HG02981 (cell line): ENCODE measurements at regions not wholly inside any gene's neighbourhood (a gene's known extent, or its start where the extent isn't known, plus 50 kb on each side); places are given as distances from the start of the nearest gene placed in this dataset.
"Not testable (repeated sequence)": the region's sequence is repeated elsewhere in the genome, so short reads cannot be mapped to it uniquely, and the experiment has no call there.

Experiments
- ATAC-seq: cut with Tn5 transposase; IDR thresholded peaks from one replicate; pipeline ENCODE4 v1.9.1; 2021; ENCODE audit warnings: mild to moderate bottlenecking, moderate library complexity; ENCODE audit not compliant: unreplicated experiment

DNA sequence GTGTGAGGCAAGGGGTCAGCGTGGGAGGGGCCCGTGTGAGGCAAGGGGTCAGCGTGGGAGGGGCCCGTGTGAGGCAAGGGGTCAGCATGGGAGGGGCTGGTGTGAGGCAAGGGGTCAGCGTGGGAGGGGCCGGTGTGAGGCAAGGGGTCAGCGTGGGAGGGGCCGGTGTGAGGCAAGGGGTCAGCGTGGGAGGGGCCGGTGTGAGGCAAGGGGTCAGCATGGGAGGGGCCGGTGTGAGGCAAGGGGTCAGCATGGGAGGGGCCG, 119.2 kb downstream of the SEPTIN14 start:
- ATAC-seq: not testable (repeated sequence)

GRCh38 chr7:55742651-55743453, 119.7 kb downstream of the SEPTIN14 start:
- ATAC-seq: not testable (repeated sequence)

- ATAC-seq: not testable (repeated sequence)
These were observed 120.6 kb downstream of the SEPTIN14 start for GRCh38 chr7:55741721-55742631.

DNA sequence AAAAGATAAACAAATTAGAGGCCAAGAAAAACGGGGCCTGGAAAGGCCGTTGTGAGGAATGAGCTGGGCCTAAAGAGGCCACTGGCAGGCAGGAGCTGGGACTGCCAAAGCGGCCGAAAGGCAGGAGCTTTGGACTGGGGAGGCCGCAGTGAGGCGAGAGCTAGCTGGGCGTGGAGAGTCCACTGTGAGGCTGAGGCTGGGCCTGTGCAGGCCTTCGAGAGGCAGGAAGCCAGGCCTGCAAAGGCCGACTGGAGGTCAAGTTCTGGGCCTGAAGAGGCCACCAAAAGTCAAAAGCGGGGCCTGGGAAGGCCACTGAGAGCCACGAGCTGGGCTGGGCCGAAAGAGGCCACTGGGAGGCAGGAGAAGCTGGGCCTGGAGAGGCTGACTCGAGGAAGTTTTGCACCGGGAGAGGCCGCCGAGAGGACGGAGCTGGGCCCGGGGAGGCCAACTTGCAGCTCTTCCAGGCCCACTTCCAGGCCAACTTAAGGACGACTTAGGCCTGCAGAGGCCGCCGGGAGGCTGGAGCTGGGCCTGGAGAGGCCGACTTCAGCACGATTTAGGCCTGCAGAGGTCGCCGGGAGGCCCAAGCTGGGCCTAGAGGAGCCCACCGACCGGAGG, 121.8 kb downstream of the SEPTIN14 start:
- not testable (repeated sequence) for ATAC-seq

DNA sequence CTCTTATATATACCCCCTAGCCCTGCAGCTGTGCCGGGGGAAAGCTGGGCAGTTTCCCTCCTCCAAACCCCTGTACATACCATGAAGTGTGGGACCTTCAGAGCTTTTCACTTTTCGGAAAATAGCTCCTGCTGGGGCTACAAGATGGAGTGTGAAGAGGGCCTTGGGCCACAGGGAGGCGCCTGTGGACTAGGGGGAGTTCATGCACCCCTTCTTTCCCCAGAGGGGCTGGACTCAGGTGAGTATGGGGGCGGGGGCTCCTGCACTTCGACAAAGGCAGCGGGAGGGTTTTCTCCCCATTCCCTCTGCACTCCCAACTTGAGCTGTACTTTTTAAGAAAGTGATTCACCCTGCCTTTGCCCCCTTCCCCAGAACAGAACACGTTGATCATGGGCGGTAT, 122.5 kb downstream of the SEPTIN14 start:
- ATAC-seq: not testable (repeated sequence)

DNA sequence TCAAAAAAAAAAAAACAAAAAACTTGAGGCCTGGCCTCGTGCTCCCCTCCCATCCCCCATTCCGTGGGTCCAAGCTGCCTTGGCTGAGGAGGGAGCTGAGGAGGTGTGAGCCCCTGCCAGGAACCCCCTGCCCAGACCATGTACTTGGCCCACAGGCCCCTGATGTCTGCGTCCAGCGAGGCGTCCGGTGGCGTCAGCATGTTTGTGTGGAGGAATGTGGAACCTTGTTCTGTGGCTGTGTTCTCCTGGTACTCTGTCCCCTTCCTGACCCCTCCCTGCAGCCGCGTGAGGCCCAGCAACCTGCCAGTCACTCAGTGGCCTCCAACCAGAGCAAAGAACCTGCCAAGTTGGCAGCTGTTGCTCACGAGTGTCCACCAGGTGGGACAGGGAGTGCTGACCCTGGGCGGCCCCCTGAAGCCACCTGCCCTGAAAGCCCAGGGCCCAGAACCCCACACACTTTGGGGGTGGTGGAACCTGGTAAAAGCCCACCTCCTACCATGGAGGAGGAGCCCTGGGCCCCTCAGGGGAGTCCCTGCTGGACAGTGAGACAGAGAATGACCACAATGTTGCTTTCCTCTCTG, 125.8 kb downstream of the SEPTIN14 start:
- not testable (repeated sequence) for ATAC-seq

DNA sequence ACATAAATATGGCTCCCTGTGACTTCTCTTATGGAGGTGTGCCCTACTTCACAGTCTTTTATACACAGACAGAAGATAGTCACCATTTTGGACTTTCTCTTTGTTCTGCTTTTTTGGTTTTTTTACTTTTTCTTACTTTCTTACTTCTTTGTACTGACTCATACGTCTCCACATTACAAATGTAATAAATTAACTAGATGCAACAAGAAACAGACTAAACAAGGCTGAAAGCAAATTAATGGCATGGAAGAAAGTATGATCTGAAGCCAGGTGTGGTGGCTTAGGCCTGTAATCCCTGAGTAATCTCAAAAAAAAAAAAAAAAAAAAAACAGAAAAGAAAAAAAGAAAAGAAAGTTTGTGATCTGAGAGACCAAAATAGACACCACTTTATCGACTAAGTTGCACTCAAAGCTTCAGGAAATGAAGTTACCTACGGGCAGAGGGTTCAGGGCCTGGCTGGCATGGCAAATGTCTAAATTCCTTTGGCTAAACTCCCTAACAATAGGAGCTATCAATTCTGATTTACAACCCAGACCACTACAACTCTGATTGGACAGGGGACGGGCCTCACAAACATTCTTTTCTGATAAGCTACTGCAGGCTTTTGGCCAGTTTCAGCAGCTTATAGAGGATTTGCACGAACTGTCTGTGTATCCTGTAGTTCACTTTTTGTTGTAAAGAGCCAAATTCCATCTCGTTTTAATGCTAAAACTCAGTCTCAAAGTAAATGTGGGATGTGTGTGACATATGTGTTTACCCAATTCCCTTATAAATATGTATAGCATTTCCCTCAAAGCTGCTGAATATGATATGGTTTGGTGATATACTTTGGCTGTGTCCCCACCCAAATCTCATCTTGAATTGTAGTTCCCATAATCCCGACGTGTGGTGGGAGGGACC, 129.1 kb downstream of the SEPTIN14 start:
- ATAC-seq: no peak

DNA sequence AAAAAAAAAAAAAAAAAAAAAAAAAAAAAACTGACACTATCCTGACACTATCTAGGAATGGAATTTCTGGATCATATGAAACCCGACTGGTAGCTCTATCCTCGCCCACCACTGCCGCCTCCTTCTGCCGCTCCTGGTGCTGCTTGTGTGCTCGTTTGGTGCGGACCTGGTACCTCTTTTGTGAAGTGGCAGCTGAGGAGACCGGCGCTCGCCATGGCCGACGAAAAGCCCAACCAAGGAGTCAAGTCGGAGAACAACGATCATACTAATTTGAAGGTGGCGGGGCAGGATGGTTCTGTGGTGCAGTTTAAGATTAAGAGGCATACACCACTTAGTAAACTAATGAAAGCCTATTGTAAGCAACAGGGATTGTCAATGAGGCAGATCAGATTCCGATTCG, 130.6 kb downstream of the SEPTIN14 start:
- no peak for ATAC-seq

DNA sequence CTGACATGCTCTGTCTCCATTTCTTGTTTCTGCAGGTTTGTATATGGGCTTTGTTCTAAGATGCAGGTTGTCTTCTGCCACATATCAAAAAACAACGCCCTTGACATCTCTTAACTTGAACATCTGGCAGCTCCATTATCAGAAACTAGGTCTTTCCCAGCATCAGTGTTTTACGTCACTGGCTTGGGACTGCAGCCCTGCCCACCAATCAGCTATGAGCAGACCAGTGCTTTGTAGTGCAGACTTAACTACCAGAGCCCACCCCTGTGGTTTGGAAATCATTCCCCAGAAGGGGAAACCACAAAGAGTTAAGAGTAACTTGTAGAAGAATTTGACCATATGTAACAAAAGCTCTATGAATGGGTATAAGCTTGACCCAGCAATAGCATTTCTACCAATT, 132.4 kb downstream of the SEPTIN14 start:
- ATAC-seq: no peak

GRCh38 chr7:55723621-55723941, 139.0 kb downstream of the SEPTIN14 start:
- no peak for ATAC-seq

DNA sequence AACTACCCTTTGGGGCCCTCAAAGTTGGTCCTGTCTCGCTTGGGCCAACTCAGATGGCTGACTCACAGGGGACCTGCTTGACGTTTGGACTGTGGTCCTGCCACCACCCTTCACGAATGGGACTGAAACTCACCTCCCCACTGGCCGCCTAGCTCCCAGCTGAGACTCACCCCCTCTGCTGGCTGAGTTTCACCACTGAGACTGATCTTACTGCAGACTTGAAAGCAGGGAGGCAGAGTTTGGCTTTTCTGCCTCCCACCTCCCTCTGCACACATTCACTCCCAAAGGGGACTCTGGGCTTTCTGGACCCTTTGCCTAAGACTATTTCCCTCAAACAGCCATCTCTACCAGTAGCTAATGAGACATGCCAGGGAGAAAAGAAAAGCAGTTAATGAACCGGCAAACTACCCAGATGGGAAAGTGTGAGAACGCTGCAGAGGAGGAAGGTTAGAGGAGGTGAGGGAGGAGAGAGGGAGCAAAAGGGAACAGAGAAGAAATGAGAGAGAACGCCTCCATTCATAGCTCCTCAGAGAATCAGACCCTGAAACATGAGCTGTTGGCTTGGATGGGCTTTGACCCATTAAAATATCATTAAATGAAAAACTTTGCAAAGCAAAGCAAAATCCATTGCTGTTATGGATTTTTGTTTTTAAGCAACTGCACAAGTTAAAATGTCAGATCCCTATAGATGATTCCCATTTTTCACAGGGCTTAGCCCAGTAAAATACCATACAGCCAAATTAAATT, 139.5 kb downstream of the SEPTIN14 start:
- peak; percentile 98 for ATAC-seq

DNA sequence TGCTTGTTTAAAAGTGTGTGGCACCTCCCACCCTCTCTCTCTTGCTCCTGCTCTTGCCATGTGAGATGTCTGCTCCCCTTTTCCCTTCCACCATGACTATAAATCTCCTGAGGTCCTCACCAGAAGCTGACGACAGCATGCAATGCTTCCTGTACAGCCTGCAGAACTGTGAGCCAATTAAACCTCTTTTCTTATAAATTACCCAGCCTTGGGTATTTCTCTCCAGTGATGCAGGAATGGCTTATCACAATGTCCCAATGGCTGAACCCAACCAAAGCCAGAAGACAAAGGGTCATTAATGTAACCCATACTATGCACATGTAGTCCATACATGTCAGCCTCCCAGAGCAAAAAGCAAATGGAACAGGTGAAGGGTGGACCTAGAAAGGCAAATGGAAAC, 141.5 kb downstream of the SEPTIN14 start:
- ATAC-seq: not testable (repeated sequence)

GRCh38 chr7:55715247-55715867, 143.1 kb upstream of the VOPP1 start:
- not testable (repeated sequence) for ATAC-seq

GRCh38 chr7:55714370-55714769, 142.1 kb upstream of the VOPP1 start:
- not testable (repeated sequence) for ATAC-seq

- not testable (repeated sequence) for ATAC-seq
These were observed 138.0 kb upstream of the VOPP1 start for GRCh38 chr7:55710312-55710711.

DNA sequence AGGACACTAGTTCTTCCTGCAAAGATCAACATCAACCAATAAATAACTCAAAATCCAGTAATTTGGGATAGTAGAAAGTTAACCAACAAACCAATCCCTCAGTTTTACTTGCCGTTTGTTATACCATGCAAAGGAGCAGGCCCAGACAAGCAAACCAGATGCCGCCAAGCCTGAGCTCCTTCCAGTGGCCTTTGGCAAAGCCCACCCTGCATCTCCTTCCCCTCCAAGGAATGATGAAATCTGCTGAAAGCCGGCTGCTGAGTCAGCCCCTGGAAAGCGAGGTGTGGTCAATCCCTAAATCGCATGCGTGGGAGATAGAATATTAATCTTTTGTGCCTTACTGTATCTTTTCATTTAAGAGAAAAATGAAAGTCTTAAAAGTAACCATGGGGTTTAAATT, 135.7 kb upstream of the VOPP1 start:
- ATAC-seq: not testable (repeated sequence)

DNA sequence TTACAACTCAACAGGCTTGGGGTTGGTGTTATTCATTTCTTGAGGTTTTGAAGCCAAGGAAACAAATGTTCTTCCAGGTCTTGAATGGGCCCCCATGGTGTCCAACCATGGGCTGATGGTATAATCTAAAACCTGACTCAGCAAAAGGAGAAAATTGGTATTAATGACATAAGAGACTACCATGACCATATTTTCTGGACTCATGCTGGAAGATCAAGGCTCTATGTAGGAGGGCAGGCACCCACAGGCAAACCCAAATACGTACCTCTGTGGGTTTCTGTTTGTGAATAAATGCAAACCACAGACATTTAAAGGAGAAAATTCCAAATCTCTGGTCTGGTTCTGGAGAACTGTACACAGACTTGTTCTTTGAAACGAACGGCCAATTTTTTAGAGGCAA, 135.1 kb upstream of the VOPP1 start:
- not testable (repeated sequence) for ATAC-seq

- not testable (repeated sequence) for ATAC-seq
These were observed 134.3 kb upstream of the VOPP1 start for GRCh38 chr7:55706451-55707195.
